ENCODE measurements at regions not wholly inside any gene's neighbourhood (a gene's known extent, or its start where the extent isn't known, plus 50 kb on each side); places are given as distances from the start of the nearest gene placed in this dataset.

DNA sequence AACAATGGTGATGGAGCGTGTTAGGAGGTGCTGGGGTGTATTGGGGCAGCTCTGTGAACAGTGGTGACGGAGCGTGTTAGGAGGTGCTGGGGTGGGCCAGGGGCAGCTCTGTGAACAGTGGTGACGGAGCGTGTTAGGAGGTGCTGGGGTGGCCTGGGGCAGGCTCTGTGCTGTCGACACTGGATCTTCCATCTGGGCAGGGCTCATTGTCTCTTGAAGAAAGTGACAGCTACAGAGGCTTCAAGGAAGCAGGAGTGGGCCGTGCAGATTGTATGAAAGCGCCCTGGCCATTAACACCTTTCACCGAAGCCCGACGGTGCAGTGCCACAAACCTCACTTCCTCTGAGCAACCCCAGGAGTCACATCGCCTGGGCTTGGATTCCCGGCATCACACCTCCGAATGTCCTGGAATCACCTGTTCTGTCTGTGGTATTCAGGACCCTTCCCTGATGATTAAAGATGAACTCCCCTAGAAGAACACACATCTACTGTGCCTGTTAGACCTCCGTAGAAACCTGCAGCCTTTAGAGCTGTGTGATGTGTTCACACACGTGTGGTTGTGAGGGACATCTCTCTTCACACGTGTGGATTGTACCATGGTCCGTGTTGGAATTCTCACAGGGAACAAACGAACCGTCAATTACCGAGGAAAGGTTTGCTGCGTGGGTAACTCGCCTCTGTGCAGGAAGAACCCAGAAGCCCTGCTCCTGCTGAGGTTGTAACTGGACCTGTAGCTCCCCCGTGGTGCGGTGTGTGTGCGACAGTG is 377.7 kb downstream of the THBS2 start:
- H3K27me3 Mint-ChIP-seq, result peaks cover 5% of the 10 kb centered on the region
- H3K36me3 Mint-ChIP-seq, result no peaks in the 10 kb centered on the region
- no peak overlapping the region for H3K4me3 Mint-ChIP-seq
- no peaks in the 10 kb centered on the region for H3K9me3 Mint-ChIP-seq (ENCODE audit: low read depth)
- no peak overlapping the region for H3K27ac Mint-ChIP-seq
- H3K4me1 Mint-ChIP-seq (ENCODE audit: low read depth), result no peaks in the 10 kb centered on the region

DNA sequence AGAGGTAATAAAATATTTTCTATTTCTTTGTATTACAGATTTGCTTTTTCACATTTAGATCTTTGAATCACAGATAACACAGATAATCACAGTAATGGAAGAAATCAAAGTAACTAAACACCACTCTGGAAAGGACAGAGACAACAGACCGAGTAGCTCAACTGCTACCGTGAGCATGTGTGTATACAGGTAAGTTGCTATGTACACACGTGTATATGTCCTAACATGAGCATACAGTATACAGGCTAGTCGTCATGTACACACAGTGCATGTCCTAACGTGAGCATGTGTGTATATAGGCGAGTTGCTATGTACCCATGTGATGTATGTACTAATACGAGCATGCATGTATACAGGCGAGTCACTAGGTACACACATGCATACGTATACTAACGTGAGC is 379.0 kb downstream of the THBS2 start:
- Mint-ChIP-seq H3K27ac (no peak overlapping the region), H3K4me1 (ENCODE audit: low read depth) (no peaks in the 10 kb centered on the region), H3K36me3 (no peaks in the 10 kb centered on the region), H3K4me3 (no peak overlapping the region), H3K9me3 (ENCODE audit: low read depth) (no peaks in the 10 kb centered on the region), H3K27me3 (peaks cover 3% of the 10 kb centered on the region)

DNA sequence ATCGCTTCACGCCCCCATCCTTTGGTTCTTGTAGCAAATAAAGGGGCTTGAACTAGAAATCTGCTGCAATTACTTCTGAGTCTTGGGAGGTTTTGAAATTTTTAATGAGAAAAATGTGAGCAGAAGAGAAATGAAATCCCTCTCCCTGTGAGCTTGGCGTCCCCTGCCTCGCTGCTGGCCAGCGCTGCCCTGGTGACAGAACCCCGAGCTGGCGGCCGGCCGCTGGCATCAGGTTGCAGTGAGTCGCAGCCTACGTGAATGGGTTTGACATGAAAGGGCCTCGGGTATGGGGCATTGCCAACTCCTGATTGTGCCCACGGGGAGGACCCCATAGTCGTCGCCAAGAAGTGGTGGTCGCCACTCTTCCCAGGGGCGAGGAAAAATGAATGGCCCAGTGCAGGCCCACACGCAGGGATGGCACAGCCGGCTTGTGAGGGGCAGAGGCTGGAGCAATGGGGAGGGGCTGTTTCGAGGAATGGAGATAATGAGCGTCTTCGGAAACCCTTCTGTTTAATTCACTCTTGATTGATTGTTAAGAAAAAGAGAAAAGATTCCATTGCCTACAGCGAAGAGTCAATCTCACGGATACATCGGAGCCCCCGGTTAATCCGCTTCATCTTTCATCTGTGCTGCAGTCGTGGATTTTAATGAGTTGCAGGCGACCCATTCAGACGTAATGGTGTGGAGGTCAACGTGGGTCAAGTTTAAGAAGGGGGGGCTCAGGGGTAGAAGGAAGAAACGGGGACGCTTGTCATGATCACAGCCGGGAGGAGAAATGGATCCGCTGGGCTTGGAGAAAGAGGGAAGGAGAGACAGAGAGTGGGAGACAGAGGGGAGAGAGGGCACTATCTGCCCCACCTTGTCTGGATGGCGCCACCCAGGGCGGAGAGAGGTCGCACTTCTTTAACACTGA is 380.1 kb downstream of the THBS2 start:
- Mint-ChIP-seq H3K4me1 (ENCODE audit: low read depth) (no peaks in the 10 kb centered on the region), H3K27ac (no peak overlapping the region), H3K4me3 (no peak overlapping the region), H3K9me3 (ENCODE audit: low read depth) (no peaks in the 10 kb centered on the region), H3K36me3 (no peaks in the 10 kb centered on the region), H3K27me3 (peaks cover 3% of the 10 kb centered on the region)

- Mint-ChIP-seq H3K9me3 (ENCODE audit: low read depth) (no peaks in the 10 kb centered on the region), H3K4me3 (no peak overlapping the region), H3K27me3 (peaks cover 2% of the 10 kb centered on the region), H3K27ac (no peak overlapping the region), H3K4me1 (ENCODE audit: low read depth) (no peaks in the 10 kb centered on the region), H3K36me3 (no peaks in the 10 kb centered on the region)
Observed at GRCh38 chr6:168871642-168872315, 381.9 kb downstream of the THBS2 start.

DNA sequence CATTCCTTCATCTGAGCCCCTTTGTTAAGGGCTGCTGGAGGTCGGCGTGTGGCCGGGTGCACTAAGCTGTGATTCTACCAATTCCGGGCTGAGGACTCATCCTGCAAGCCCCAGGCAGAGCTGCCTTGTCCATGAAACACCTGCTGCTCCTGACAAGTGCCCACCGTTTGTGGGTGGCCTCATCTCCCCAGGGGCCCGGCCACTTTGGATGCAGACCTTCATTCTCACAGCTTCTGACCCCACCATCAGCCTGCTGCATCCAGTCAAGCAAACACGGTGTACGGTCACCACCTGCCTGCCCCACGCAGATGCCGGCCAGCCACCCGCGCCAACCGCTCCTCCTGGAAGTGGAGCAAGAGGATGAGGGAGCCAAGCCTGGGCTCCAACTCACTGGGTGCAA is 382.7 kb downstream of the THBS2 start:
- no peaks in the 10 kb centered on the region for H3K4me1 Mint-ChIP-seq (ENCODE audit: low read depth)
- no peaks in the 10 kb centered on the region for H3K27me3 Mint-ChIP-seq
- no peaks in the 10 kb centered on the region for H3K36me3 Mint-ChIP-seq
- no peak overlapping the region for H3K4me3 Mint-ChIP-seq
- no peak overlapping the region for H3K27ac Mint-ChIP-seq
- no peaks in the 10 kb centered on the region for H3K9me3 Mint-ChIP-seq (ENCODE audit: low read depth)

DNA sequence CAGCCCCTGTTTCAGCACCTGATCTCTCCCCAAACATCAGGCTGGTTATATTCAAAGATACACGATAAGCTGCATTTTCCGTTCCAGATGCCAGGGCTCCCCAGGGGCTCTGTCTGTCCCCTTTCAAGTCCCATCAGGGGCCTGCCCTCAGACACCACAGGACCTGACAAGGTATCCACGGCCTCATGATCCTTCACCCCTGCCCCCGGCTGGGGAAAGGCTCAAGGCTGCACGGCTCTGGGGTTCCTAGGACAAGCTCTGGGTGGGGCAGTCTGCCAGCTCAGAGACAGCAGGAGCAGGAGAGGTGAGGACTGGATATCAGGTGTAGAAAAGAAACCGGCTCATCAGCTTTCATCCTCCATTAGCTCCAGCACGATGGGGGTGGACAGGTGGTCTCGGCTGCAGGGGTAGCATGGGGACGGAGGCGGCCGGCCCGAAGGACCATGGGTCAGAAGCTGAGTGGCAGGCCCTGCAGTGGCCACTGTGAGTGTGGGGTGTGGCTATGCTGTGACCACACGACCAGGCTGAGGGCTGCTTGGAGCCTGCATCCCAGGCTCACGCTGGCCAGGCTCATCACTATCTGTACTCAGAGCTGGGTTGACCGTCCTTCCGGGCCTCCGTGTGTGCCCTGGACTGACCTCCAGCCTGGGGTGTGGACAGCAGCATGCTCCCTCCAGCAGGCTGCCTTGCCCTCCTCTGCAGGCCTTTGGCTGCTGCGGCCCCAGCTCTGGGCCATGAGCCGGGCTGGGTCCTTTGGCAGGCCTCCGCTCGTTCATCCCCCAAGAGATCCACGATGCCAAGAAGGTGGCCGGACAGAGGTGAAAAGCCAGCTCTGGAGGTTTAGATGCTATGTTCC is 386.2 kb downstream of the THBS2 start:
- no peaks in the 10 kb centered on the region for H3K4me1 Mint-ChIP-seq (ENCODE audit: low read depth)
- no peaks in the 10 kb centered on the region for H3K36me3 Mint-ChIP-seq
- H3K4me3 Mint-ChIP-seq, result no peak overlapping the region
- H3K27ac Mint-ChIP-seq, result no peak overlapping the region
- H3K9me3 Mint-ChIP-seq (ENCODE audit: low read depth), result no peaks in the 10 kb centered on the region
- peaks cover 1% of the 10 kb centered on the region for H3K27me3 Mint-ChIP-seq

- Mint-ChIP-seq H3K4me1 (ENCODE audit: low read depth) (no peaks in the 10 kb centered on the region), H3K27me3 (peaks cover 1% of the 10 kb centered on the region), H3K27ac (no peak overlapping the region), H3K4me3 (no peak overlapping the region), H3K36me3 (no peaks in the 10 kb centered on the region), H3K9me3 (ENCODE audit: low read depth) (no peaks in the 10 kb centered on the region)
Observed at GRCh38 chr6:168866534-168866933, 387.1 kb downstream of the THBS2 start.

- H3K27ac Mint-ChIP-seq, result no peak overlapping the region
- H3K9me3 Mint-ChIP-seq (ENCODE audit: low read depth), result no peaks in the 10 kb centered on the region
- H3K36me3 Mint-ChIP-seq, result no peaks in the 10 kb centered on the region
- H3K4me3 Mint-ChIP-seq, result no peak overlapping the region
- H3K4me1 Mint-ChIP-seq (ENCODE audit: low read depth), result no peaks in the 10 kb centered on the region
- peaks cover 2% of the 10 kb centered on the region for H3K27me3 Mint-ChIP-seq
Observed at GRCh38 chr6:168865522-168865921, 388.1 kb downstream of the THBS2 start.

DNA sequence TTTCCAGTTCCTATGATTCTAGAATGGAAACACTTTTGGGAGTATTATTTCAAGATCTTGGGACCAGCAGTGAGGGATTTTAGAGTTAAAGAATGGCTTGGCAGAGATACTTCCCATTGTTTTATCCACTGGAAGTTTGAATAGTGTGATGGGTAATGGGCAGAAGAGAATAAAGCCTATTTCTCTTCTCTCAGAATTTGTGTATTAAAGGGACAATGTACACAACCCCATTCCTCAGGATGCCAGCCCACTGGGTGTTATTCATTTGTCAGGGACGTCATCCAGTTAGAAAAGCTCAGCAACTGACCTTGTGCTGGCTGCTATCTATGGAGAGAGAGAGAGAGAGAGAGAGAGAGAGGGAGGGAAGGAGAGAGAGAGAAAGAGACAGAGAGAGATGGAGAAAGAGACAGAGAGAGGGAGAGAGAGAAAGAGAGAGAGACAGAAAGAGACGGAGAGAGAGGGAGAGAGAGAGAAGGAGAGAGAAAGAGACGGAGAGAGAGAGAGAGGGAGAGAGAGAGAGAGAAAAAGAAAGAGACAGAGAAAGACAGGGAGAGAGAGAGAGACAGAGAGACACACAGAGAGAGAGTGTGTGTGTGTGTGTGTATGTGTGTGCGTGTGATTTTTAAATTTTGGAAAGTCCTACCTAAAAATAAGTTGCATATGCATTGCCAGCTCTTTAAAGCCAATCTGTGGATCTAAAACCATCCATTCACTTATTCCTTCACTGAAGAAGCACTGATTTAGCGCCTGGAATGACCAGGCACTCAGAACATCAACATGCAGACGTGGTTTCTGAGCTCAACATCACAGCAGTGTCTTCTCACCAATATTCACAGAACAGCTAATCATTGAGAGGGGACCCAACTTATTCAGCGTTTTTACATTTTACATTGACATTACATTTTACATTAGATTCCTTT is 388.8 kb downstream of the THBS2 start:
- H3K27ac Mint-ChIP-seq, result no peak overlapping the region
- no peaks in the 10 kb centered on the region for H3K36me3 Mint-ChIP-seq
- H3K27me3 Mint-ChIP-seq, result peaks cover 3% of the 10 kb centered on the region
- H3K4me1 Mint-ChIP-seq (ENCODE audit: low read depth), result no peaks in the 10 kb centered on the region
- no peak overlapping the region for H3K4me3 Mint-ChIP-seq
- no peaks in the 10 kb centered on the region for H3K9me3 Mint-ChIP-seq (ENCODE audit: low read depth)

DNA sequence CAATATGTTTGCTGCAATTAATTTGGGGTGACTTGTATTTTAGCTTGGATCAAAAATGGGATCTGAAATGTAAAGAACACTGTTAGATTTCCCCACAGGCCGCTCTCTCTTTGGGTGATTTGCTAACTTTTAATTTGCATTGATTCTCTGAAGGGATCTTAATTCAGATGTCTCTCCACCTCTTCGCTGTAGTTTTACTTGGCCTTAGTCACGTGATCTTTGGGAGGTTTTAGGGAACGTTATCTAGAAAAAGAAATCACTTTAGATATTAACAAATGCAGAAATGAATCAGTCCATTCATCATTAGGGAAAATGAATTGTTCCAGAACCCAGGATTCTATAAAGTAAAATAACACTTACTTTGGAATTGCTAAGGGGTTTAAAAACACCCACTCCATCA is 390.2 kb downstream of the THBS2 start:
- Mint-ChIP-seq H3K4me1 (ENCODE audit: low read depth) (no peaks in the 10 kb centered on the region), H3K27me3 (peaks cover 4% of the 10 kb centered on the region), H3K27ac (no peak overlapping the region), H3K36me3 (no peaks in the 10 kb centered on the region), H3K4me3 (no peak overlapping the region), H3K9me3 (ENCODE audit: low read depth) (no peaks in the 10 kb centered on the region)

DNA sequence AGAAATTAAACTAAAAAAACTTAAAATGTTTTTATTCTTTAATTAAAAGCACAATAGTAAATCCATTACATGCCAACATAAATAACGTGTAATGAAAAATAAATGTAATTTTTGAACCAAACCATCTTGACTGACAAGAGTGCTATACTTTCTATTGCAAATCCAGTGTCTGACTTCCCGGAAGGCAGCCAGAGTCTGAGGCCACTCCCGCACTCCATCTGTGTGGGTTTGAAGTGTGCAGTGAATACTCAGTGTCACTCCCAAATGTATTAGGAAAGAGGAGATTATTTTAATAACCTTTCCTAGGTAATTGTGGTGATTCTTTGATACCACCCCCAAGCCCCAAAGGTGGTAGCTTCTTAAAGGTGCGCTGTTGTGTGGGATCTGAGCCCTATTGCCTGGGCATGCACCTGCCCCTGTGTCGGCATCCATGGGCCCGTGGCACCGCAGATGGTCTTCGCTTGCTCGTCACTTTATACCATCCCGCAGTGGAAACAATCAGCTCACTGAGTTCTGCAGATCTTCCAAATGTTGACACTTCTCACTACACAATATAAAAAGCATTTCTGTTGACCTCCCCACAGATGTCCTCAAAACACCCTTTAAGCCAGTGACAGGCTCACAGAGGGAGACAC is 391.2 kb downstream of the THBS2 start:
- H3K4me1 Mint-ChIP-seq (ENCODE audit: low read depth), result no peaks in the 10 kb centered on the region
- H3K27ac Mint-ChIP-seq, result no peak overlapping the region
- no peaks in the 10 kb centered on the region for H3K36me3 Mint-ChIP-seq
- H3K9me3 Mint-ChIP-seq (ENCODE audit: low read depth), result no peaks in the 10 kb centered on the region
- H3K4me3 Mint-ChIP-seq, result no peak overlapping the region
- peaks cover 4% of the 10 kb centered on the region for H3K27me3 Mint-ChIP-seq

DNA sequence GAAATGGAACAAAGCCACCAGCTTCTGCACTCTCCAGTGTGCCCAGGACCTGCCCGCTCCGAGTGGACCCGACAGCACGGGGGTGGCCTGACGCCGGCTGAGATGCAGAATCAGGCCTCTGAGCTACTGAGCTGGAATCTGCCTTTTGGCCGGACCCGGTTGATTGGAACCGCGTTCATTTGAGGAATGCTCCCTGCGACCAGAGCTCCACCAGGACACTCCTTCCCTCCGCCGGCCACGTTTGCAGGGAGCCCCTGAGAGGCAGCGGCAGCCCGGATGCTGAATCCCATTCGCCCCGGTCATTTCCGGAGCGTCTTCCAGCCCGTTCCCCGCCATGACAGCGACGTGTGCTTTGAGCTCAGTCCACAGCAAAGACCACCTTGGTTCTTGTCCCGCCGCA is 392.7 kb downstream of the THBS2 start:
- H3K9me3 Mint-ChIP-seq (ENCODE audit: low read depth), result no peaks in the 10 kb centered on the region
- no peak overlapping the region for H3K4me3 Mint-ChIP-seq
- H3K4me1 Mint-ChIP-seq (ENCODE audit: low read depth), result no peaks in the 10 kb centered on the region
- H3K36me3 Mint-ChIP-seq, result no peaks in the 10 kb centered on the region
- H3K27ac Mint-ChIP-seq, result no peak overlapping the region
- peaks cover 4% of the 10 kb centered on the region for H3K27me3 Mint-ChIP-seq

DNA sequence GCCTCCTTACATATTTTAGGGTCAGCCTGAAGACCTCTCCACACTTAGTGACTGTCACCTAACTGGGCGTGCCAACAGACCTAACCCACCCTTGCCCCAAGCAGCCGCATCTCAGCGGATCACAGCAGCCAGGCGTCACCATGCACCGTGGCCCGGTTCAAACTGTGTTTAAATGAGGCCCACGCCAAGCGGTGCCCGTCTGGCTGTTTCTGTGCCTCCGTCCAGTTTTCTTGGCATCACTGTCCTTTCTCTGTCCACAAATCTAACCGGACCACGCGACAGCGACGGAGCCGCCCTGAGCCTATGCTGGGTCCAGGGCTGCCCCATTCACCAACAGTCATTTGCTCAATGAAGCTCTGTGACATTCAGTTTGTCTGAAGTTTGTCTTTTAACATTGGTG is 393.3 kb downstream of the THBS2 start:
- Mint-ChIP-seq H3K36me3 (no peaks in the 10 kb centered on the region), H3K9me3 (ENCODE audit: low read depth) (no peaks in the 10 kb centered on the region), H3K4me3 (no peak overlapping the region), H3K4me1 (ENCODE audit: low read depth) (no peaks in the 10 kb centered on the region), H3K27me3 (peaks cover 4% of the 10 kb centered on the region), H3K27ac (no peak overlapping the region)

All from activated naive CD8-positive, alpha-beta T cell (primary cell).